Liver (tissue), 8 donors: ENCODE measurements at regions not wholly inside any gene's neighbourhood (a gene's known extent, or its start where the extent isn't known, plus 50 kb on each side); places are given as distances from the start of the nearest gene placed in this dataset.
A peak's percentile ranks its signal among the peaks of the same experiment; 100 is the strongest.

ENCODE experiments used
- DNase-seq: peaks from one replicate; pipeline ENCODE4 v3.0.0-alpha.2; 2017; ENCODE audit warnings: low spot score
- H3K27ac ChIP-seq, 2 donors: one replicate each; pipeline ENCODE4 v1.7.0; 2013; ENCODE audit warnings: inconsistent platforms in 2 of 2, low read length in 2 of 2, control low read depth in 1 of 2, low read depth in 1 of 2, mild to moderate bottlenecking in 1 of 2
- H3K27me3 ChIP-seq, 4 donors: one replicate each; pipeline versions ENCODE4 v1.6.1 to v1.7.0; 2013; ENCODE audit warnings: low read length in 3 of 4, inconsistent platforms in 1 of 4, mild to moderate bottlenecking in 1 of 4, moderate library complexity in 1 of 4; ENCODE audit not compliant: control insufficient read depth in 4 of 4, insufficient read depth in 4 of 4
- H3K36me3 ChIP-seq, 4 donors: one replicate each; pipeline versions ENCODE4 v1.6.1 to v1.7.0; 2013; ENCODE audit warnings: low read length in 3 of 4, mild to moderate bottlenecking in 3 of 4, low read depth in 1 of 4, moderate library complexity in 1 of 4; ENCODE audit not compliant: control insufficient read depth in 4 of 4, insufficient read depth in 3 of 4
- H3K4me1 ChIP-seq, 4 donors: one replicate each; pipeline versions ENCODE4 v1.6.1 to v1.7.0; 2013; ENCODE audit warnings: low read length in 3 of 4, mild to moderate bottlenecking in 3 of 4, moderate library complexity in 1 of 4; ENCODE audit not compliant: control insufficient read depth in 4 of 4, insufficient read depth in 4 of 4
- H3K4me3 ChIP-seq, 3 donors: one replicate each; pipeline versions ENCODE4 v1.6.1 to v1.7.0; 2013; ENCODE audit warnings: low read length in 3 of 3, control low read depth in 1 of 3, low read depth in 1 of 3, mild to moderate bottlenecking in 1 of 3
- H3K9ac ChIP-seq, 2 donors: one replicate each; pipeline ENCODE4 v1.7.0; 2013; ENCODE audit warnings: low read length in 2 of 2, mild to moderate bottlenecking in 2 of 2, moderate library complexity in 2 of 2, control low read depth in 1 of 2, low read depth in 1 of 2
- H3K9me3 ChIP-seq, 4 donors: one replicate each; pipeline versions ENCODE4 v1.6.1 to v1.7.0; 2013; ENCODE audit warnings: low read length in 3 of 4; ENCODE audit not compliant: control insufficient read depth in 4 of 4
- ATF3 ChIP-seq: IDR thresholded peaks from 2 replicates; pipeline ENCODE4 v1.6.1; 2016; ENCODE audit warnings: antibody characterized with exemption
- CTCF ChIP-seq: fragments of 150-350 bp; IDR thresholded peaks from 2 replicates; pipeline ENCODE4 v1.5.1; 2017; ENCODE audit warnings: improper control_type of control experiment, low read depth, low read length; ENCODE audit not compliant: missing input control
- FOXA2 ChIP-seq: IDR thresholded peaks from 2 replicates; pipeline ENCODE4 v1.6.1; 2016; ENCODE audit warnings: antibody characterized with exemption
- HNF4A ChIP-seq, 2 donors: conservative IDR thresholded peaks; 2 replicates each; pipeline ENCODE4 v1.6.1; 2016; ENCODE audit warnings: antibody characterized with exemption in 2 of 2, mild to moderate bottlenecking in 2 of 2
- HNF4G ChIP-seq: IDR thresholded peaks from 2 replicates; pipeline ENCODE4 v1.6.1; 2016; ENCODE audit warnings: antibody characterized with exemption
- JUND ChIP-seq, 2 donors: IDR thresholded peaks; 2 replicates each; pipeline ENCODE4 v1.6.1; 2016; ENCODE audit warnings: antibody characterized with exemption in 2 of 2
- RAD21 ChIP-seq, 2 donors: IDR thresholded peaks; 2 replicates each; pipeline ENCODE4 v1.6.1; 2016; ENCODE audit warnings: antibody characterized with exemption in 2 of 2, mild to moderate bottlenecking in 2 of 2
- REST ChIP-seq: IDR thresholded peaks from 2 replicates; pipeline ENCODE4 v1.6.1; 2016; ENCODE audit warnings: antibody characterized with exemption, mild to moderate bottlenecking
- RXRA ChIP-seq, 2 donors: IDR thresholded peaks; 2 replicates each; pipeline ENCODE4 v1.6.1; 2017 to 2018; ENCODE audit warnings: antibody characterized with exemption in 2 of 2, mild to moderate bottlenecking in 1 of 2
- WGBS: extraction: QIAGEN DNeasy Blood & Tissue Kit; methylation state at CpG from one replicate; pipeline ENCODE4 v1.1.7; 2013; 5-methylcytosine and 5-hydroxymethylcytosine counted together
- TF ChIP-seq, protein P1 (sequence below): IDR thresholded peaks from 2 replicates; pipeline ENCODE4 v1.6.1; 2016; ENCODE audit warnings: antibody characterized with exemption
- donor health status: healthy.
- donor health status: healthy.
- donor health status: healthy.
- donor health status: healthy.
- donor health status: healthy.

DNA sequence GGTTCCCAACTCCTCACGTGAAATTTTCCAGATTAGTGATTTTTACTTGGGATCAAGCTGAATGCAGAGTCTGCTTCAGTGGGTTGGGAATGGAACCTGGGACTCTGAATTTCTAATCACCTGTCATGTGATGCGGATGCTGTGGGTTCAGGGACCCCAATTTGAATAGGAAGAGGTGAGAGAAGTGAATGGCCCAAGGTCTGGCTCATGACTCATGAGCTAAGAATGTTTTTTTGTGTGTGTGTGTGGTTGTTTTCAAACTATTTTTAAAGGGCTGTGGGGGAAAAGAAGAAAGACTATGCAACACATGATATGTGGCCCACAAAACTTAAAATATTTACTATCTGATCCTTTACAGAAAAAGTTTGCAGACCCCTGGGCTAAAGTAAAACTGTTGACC lies 108.5 kb upstream of the CYRIA start:
- WGBS = 87% methylated on average over 2 of the region's 2 CpGs
- Histone ChIP-seq H3K27me3 (no peaks in the 10 kb centered on the region), H3K9ac (no peak overlapping the region), H3K4me1 (peaks cover 0 to 23% (median 13%) of the 10 kb centered on the region in 4 donors), H3K27ac (no peak overlapping the region), H3K36me3 (no peaks in the 10 kb centered on the region), H3K4me3 (no peak overlapping the region), H3K9me3 (no peaks in the 10 kb centered on the region)
- no peak for DNase-seq
- TF ChIP-seq FOXA2 (no peak), REST (no peak), CTCF (no peak), RXRA (IDR thresholded peaks at IDR 0.05) (no peak), JUND (IDR thresholded peaks at IDR 0.05) (no peak)
- TF ChIP-seq, protein P1, sequence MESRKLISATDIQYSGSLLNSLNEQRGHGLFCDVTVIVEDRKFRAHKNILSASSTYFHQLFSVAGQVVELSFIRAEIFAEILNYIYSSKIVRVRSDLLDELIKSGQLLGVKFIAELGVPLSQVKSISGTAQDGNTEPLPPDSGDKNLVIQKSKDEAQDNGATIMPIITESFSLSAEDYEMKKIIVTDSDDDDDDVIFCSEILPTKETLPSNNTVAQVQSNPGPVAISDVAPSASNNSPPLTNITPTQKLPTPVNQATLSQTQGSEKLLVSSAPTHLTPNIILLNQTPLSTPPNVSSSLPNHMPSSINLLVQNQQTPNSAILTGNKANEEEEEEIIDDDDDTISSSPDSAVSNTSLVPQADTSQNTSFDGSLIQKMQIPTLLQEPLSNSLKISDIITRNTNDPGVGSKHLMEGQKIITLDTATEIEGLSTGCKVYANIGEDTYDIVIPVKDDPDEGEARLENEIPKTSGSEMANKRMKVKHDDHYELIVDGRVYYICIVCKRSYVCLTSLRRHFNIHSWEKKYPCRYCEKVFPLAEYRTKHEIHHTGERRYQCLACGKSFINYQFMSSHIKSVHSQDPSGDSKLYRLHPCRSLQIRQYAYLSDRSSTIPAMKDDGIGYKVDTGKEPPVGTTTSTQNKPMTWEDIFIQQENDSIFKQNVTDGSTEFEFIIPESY = no peak

- Histone ChIP-seq H3K27ac (no peak overlapping the region), H3K4me3 (no peak overlapping the region), H3K4me1 (peaks cover 0 to 23% (median 13%) of the 10 kb centered on the region in 4 donors), H3K27me3 (no peaks in the 10 kb centered on the region), H3K9me3 (no peaks in the 10 kb centered on the region), H3K36me3 (no peaks in the 10 kb centered on the region), H3K9ac (no peak overlapping the region)
- DNase-seq = no peak
- TF ChIP-seq RAD21 (IDR thresholded peaks at IDR 0.05) (peak; percentile 96 to 98), CTCF (peak; percentile 71), ATF3 (no peak), HNF4A (conservative IDR thresholded peaks at IDR 0.05) (peak; percentile 16 to 22), HNF4G (no peak)
- 25% methylated on average over 8 of the region's 8 CpGs for WGBS
These were observed 107.6 kb upstream of the CYRIA start for GRCh38 chr2:16773080-16773713.
